PC-3 (cell line): ENCODE measurements at regions not wholly inside any gene's neighbourhood (a gene's known extent, or its start where the extent isn't known, plus 50 kb on each side); places are given as distances from the start of the nearest gene placed in this dataset.
A peak's percentile ranks its signal among the peaks of the same experiment; 100 is the strongest.

ENCODE experiments used
- ATAC-seq: fragments of 200-7000 bp; cut with Tn5 transposase; 2 replicates; pipeline ENCODE4 v1.9.1; 2020; ENCODE audit warnings: mild to moderate bottlenecking, moderate library complexity
- BruUV-seq: library from RNA; stranded (reverse); fragments of 400-500 nt; replicated peaks from 2 replicates; lab custom pipeline; 2021; lab: Mats Ljungman, UMichigan
- CTCF ChIA-PET: fragments of 300-600 bp; sonication (Branson Sonifier 250); formaldehyde crosslinking; loops from one replicate; lab custom pipeline; 2022; ENCODE audit warnings: antibody characterized with exemption; lab: Charles Lee
- POLR2A ChIA-PET: fragments of 300-600 bp; sonication (Branson Sonifier 250); formaldehyde crosslinking; loops from one replicate; lab custom pipeline; 2022; ENCODE audit warnings: antibody characterized with exemption; ENCODE audit not compliant: unreplicated experiment; lab: Charles Lee
- DNase-seq: peaks from one replicate; pipeline ENCODE4 v3.0.0-alpha.2; 2015
- H2AFZ ChIP-seq: fragments of 300-600 bp; sonication (generic); 2 replicates; pipeline ENCODE4 v1.6.0; 2016; ENCODE audit warnings: antibody characterized with exemption, low read length
- H3F3A ChIP-seq: fragments of 300-600 bp; sonication (generic); one replicate; pipeline ENCODE4 v1.6.0; 2017; ENCODE audit warnings: antibody characterized with exemption, low read length, control low read depth, mild to moderate bottlenecking; ENCODE audit not compliant: unreplicated experiment
- H3K27ac ChIP-seq: fragments of 300-600 bp; sonication (generic); 2 replicates; pipeline ENCODE4 v1.5.1; 2016; ENCODE audit warnings: mild to moderate bottlenecking, low read length
- H3K27me3 ChIP-seq: fragments of 300-600 bp; sonication (generic); 2 replicates; pipeline ENCODE4 v1.6.1; 2016; ENCODE audit warnings: low read length, mixed read lengths
- H3K36me3 ChIP-seq: fragments of 300-600 bp; sonication (generic); 2 replicates; pipeline ENCODE4 v1.6.1; 2016; ENCODE audit warnings: low read depth, mixed run types, low read length, mixed read lengths
- H3K4me1 ChIP-seq: fragments of 300-600 bp; sonication (generic); 2 replicates; pipeline ENCODE4 v1.5.1; 2016; ENCODE audit warnings: low read length; ENCODE audit not compliant: insufficient read depth
- H3K4me2 ChIP-seq: fragments of 300-600 bp; sonication (generic); 2 replicates; pipeline ENCODE4 v1.6.0; 2016; ENCODE audit warnings: low read length
- H3K4me3 ChIP-seq: fragments of 300-600 bp; sonication (generic); 2 replicates; pipeline ENCODE4 v1.5.1; 2016; ENCODE audit warnings: mild to moderate bottlenecking, low read length, mixed read lengths
- H3K79me2 ChIP-seq: fragments of 300-600 bp; sonication (generic); 2 replicates; pipeline ENCODE4 v1.6.1; 2017; ENCODE audit warnings: low read length, mixed read lengths
- H3K9ac ChIP-seq: fragments of 300-600 bp; sonication (generic); 2 replicates; pipeline ENCODE4 v1.6.0; 2016; ENCODE audit warnings: mild to moderate bottlenecking, low read length
- H3K9me2 ChIP-seq: fragments of 300-600 bp; sonication (generic); replicated peaks from 2 replicates; pipeline ENCODE4 v1.6.1; 2016; ENCODE audit warnings: mixed run types, low read length, mixed read lengths
- H3K9me3 ChIP-seq: fragments of 300-600 bp; sonication (generic); 2 replicates; pipeline ENCODE4 v1.6.1; 2016; ENCODE audit warnings: low read length, mixed read lengths
- H4K20me1 ChIP-seq: fragments of 300-600 bp; sonication (generic); 2 replicates; pipeline ENCODE4 v1.6.1; 2016; ENCODE audit warnings: low read length, mixed read lengths
- CTCF ChIP-seq: fragments of 300-600 bp; sonication (generic); conservative IDR thresholded peaks from 2 replicates; pipeline ENCODE4 v1.5.1; 2017; ENCODE audit warnings: antibody characterized with exemption, low read depth, mild to moderate bottlenecking, low read length
- EZH2 ChIP-seq: fragments of 300-600 bp; sonication (generic); IDR thresholded peaks from one replicate; pipeline ENCODE4 v1.6.1; 2017; ENCODE audit warnings: antibody characterized with exemption, mild to moderate bottlenecking, low read length; ENCODE audit not compliant: unreplicated experiment
- EZH2phosphoT487 ChIP-seq: fragments of 300-600 bp; sonication (generic); IDR thresholded peaks from 2 replicates; pipeline ENCODE4 v1.6.1; 2018; ENCODE audit warnings: mild to moderate bottlenecking, antibody characterized with exemption, low read length, borderline replicate concordance
- intact Hi-C: fragments of 100-400 bp; cut with micrococcal nuclease; formaldehyde crosslinking; loops from 2 replicates; pipeline ENCODE4 v1.9.0; 2023

GRCh38 chr7:115099906-115100305 lies 178.0 kb downstream of the MDFIC start:
- POLR2A ChIA-PET, result interaction anchor here (0.7 kb wide), 1 partner anchor 566 kb away, joined by 3 read pairs; no protein-coding TSS in a partner anchor

DNA sequence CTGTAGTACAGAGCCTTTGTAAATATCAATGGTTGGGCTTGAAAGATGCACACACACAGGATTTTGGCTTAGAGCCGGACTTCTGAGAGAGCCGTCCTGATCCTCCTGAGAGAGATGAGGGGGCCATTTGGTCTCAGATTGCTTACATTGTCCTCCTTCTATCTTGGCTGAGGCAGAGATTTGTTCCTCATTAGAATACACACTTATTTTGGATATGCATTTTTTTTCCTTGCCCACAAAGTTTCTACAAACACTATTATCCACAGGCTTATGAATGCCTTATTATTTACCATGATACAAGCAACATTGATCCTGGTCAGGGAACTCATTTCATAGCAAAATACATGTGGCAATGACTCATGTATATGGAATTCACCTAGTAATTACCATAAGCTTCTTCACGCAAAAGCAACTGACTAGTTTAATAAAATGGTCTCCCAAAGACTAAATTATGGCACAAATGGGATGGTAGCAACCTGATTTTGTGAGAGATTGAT lies 175.3 kb downstream of the MDFIC start:
- H3K9ac ChIP-seq, result no peak overlapping the region
- no peaks in the 10 kb centered on the region for H4K20me1 ChIP-seq
- no peak overlapping the region for H3K4me3 ChIP-seq
- ATAC-seq (peak; percentile 57), DNase-seq (peak; percentile 79)
- H3K4me2 ChIP-seq, result peak overlapping the region; percentile 28; the same call in 1 of the 2 replicates
- H3F3A ChIP-seq, result no peaks in the 10 kb centered on the region
- ChIA-PET CTCF (no interaction called here), POLR2A (interaction anchor here (0.6 kb wide), 1 partner anchor 109 kb away, joined by 3 read pairs; no protein-coding TSS in a partner anchor)
- peak overlapping the region; percentile 55 for H2AFZ ChIP-seq
- no peaks in the 10 kb centered on the region for H3K9me3 ChIP-seq
- H3K27ac ChIP-seq, result peak overlapping the region; percentile 49
- intact Hi-C loops, result no loop called here
- TF ChIP-seq EZH2 (no peak), CTCF (no peak), EZH2phosphoT487 (no peak)
- H3K4me1 ChIP-seq, result peaks cover 44% of the 10 kb centered on the region
- no peaks in the 10 kb centered on the region for H3K9me2 ChIP-seq
- no peaks in the 10 kb centered on the region for H3K36me3 ChIP-seq
- no TSS peak for BruUV-seq
- no peaks in the 10 kb centered on the region for H3K79me2 ChIP-seq
- H3K27me3 ChIP-seq, result no peaks in the 10 kb centered on the region

More at GRCh38 chr7:115099906-115100305, 178.0 kb downstream of the MDFIC start:
- Histone ChIP-seq H3K27me3 (no peaks in the 10 kb centered on the region), H3K9ac (no peak overlapping the region), H4K20me1 (no peaks in the 10 kb centered on the region), H3K79me2 (no peaks in the 10 kb centered on the region), H3K27ac (peak overlapping the region; percentile 17; the same call in 1 of the 2 replicates), H3K4me1 (peaks cover 30% of the 10 kb centered on the region), H3K4me3 (no peak overlapping the region), H3K4me2 (no peak overlapping the region), H2AFZ (no peak overlapping the region), H3K36me3 (no peaks in the 10 kb centered on the region), H3F3A (no peaks in the 10 kb centered on the region), H3K9me3 (no peaks in the 10 kb centered on the region), H3K9me2 (no peaks in the 10 kb centered on the region)
- intact Hi-C loops, result no loop called here
- no TSS peak for BruUV-seq
- DNase-seq (peak; percentile 71), ATAC-seq (peak; percentile 91)
- CTCF ChIA-PET, result interaction anchor here (0.6 to 0.8 kb wide), 3 partner anchors 235 to 752 kb away, joined by 3 to 4 read pairs (median 3); no protein-coding TSS in a partner anchor
- TF ChIP-seq EZH2phosphoT487 (no peak), EZH2 (no peak), CTCF (no peak)

DNA sequence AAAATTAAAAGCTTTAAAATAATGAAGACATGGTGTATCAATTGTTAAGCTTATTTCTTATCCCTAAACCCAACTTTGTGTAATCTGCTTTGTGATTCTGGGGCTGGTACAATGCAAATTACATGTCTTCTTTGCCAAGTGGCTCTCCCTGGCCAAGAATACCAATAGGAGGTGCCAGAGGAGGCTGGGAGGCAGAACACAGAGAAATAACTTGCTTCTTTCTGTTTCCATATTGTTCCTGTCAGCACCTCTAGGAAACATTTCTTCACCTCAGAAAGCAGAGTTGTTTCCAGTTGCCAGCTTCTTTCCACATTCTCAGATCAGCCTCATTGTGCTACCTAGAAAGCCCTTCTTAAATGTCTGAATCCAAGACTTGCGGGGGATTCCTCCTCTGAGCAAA lies 174.4 kb downstream of the MDFIC start:
- ChIA-PET POLR2A (no interaction called here), CTCF (no interaction called here)
- DNase-seq, result no peak
- Histone ChIP-seq H3K4me2 (0 out of 2 replicates have a peak overlapping the region, but pooled peaks have one; percentile 28), H2AFZ (peak overlapping the region; percentile 50; the same call in 1 of the 2 replicates), H3K4me1 (peaks cover 44% of the 10 kb centered on the region), H3K27ac (no peak overlapping the region), H4K20me1 (no peaks in the 10 kb centered on the region), H3K4me3 (no peak overlapping the region), H3K9me2 (no peaks in the 10 kb centered on the region), H3K9me3 (no peaks in the 10 kb centered on the region), H3K36me3 (no peaks in the 10 kb centered on the region), H3K79me2 (no peaks in the 10 kb centered on the region), H3K9ac (no peak overlapping the region), H3K27me3 (no peaks in the 10 kb centered on the region), H3F3A (no peaks in the 10 kb centered on the region)
- no peak for ATAC-seq
- BruUV-seq, result no TSS peak
- intact Hi-C loops, result no loop called here
- TF ChIP-seq CTCF (no peak), EZH2 (no peak), EZH2phosphoT487 (no peak)
